ENCODE measurements at regions not wholly inside any gene's neighbourhood (a gene's known extent, or its start where the extent isn't known, plus 50 kb on each side); places are given as distances from the start of the nearest gene placed in this dataset.

DNA sequence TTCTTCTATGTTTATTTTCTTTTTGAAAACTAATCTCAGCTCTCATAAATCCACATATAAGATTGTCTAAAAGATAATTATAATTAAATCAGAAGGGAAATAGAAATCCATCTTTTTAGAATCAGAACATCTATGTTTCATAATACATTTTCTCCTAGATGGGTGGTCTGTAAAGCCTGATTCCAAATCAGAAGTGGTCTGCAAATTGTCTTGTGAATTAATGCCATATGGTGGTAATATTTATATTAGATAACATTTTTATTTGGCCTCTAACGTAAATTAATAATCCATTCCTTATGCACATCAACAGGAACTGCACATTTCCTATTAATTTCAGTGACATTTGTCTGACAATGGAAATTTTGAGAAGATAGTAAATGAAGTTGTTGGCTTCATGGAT lies 52.8 kb upstream of the TBC1D5 start:
- Histone ChIP-seq H3K36me3 (ENCODE audit: control insufficient read depth, low read length) (no peaks in the 10 kb centered on the region), H3K9me3 (ENCODE audit: control insufficient read depth, insufficient read depth, low read length) (no peaks in the 10 kb centered on the region), H3K9me2 (replicated peaks; ENCODE audit: control insufficient read depth, low read length) (no peaks in the 10 kb centered on the region), H3K4me2 (ENCODE audit: low read length) (no peak overlapping the region), H4K20me1 (ENCODE audit: control insufficient read depth, insufficient read depth, low read depth, low read length) (no peaks in the 10 kb centered on the region), H3K27me3 (ENCODE audit: control insufficient read depth, low read length) (no peaks in the 10 kb centered on the region), H3F3A (ENCODE audit: control insufficient read depth, insufficient read depth) (no peaks in the 10 kb centered on the region), H3K4me1 (ENCODE audit: control insufficient read depth, low read length) (no peaks in the 10 kb centered on the region), H3K79me2 (ENCODE audit: control insufficient read depth, low read length) (no peaks in the 10 kb centered on the region), H3K27ac (ENCODE audit: low read depth, low read length) (no peak overlapping the region), H3K4me3 (ENCODE audit: low read length) (no peak overlapping the region)
- TF ChIP-seq EZH2phosphoT487 (IDR thresholded peaks at IDR 0.05; ENCODE audit: borderline replicate concordance, low read length), result no peak
- TF ChIP-seq, protein P1, sequence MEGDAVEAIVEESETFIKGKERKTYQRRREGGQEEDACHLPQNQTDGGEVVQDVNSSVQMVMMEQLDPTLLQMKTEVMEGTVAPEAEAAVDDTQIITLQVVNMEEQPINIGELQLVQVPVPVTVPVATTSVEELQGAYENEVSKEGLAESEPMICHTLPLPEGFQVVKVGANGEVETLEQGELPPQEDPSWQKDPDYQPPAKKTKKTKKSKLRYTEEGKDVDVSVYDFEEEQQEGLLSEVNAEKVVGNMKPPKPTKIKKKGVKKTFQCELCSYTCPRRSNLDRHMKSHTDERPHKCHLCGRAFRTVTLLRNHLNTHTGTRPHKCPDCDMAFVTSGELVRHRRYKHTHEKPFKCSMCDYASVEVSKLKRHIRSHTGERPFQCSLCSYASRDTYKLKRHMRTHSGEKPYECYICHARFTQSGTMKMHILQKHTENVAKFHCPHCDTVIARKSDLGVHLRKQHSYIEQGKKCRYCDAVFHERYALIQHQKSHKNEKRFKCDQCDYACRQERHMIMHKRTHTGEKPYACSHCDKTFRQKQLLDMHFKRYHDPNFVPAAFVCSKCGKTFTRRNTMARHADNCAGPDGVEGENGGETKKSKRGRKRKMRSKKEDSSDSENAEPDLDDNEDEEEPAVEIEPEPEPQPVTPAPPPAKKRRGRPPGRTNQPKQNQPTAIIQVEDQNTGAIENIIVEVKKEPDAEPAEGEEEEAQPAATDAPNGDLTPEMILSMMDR (IDR thresholded peaks at IDR 0.05; ENCODE audit: low read depth, low read length, poor library complexity, severe bottlenecking), result no peak

DNA sequence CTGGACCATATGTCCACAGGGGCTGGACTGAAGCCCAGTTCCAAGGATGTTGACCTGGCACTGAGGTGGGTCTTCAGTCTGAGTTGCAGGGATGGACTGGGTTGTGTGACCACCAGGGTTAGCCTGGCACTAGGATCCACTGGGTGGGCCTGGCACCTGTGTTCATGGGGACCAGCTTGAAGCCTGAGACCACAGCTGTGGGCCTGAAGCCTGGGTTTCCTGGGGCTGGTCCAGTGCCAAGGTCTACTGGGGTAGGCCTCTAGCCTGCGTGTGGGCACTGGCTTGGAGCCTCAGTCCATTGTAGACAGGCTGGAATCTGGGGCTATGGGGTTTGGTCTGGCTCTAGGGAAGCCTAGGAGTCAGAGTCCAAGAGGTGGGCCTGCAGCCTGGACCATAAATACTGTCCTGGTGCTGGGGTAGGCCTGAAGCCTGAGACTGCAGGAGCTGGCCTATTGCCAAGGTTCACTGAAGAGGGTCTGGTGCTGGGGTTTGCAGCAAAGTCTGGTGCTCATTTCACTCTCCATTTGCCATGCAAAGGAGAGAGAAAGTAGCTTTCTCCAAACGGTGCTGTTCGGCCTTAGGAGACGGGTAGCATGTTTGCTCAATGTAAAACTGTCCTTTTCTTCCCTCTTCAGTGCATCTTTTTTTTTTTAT lies 51.2 kb upstream of the TBC1D5 start:
- H3K4me3 ChIP-seq (ENCODE audit: low read length), result no peak overlapping the region
- H3K27ac ChIP-seq (ENCODE audit: low read depth, low read length), result no peak overlapping the region
- no peaks in the 10 kb centered on the region for H4K20me1 ChIP-seq (ENCODE audit: control insufficient read depth, insufficient read depth, low read depth, low read length)
- H3F3A ChIP-seq (ENCODE audit: control insufficient read depth, insufficient read depth), result no peaks in the 10 kb centered on the region
- 0 out of 2 replicates have a peak, but pooled peaks cover 3% of the 10 kb centered on the region for H3K9me3 ChIP-seq (ENCODE audit: control insufficient read depth, insufficient read depth, low read length)
- no peaks in the 10 kb centered on the region for H3K36me3 ChIP-seq (ENCODE audit: control insufficient read depth, low read length)
- no peaks in the 10 kb centered on the region for H3K4me1 ChIP-seq (ENCODE audit: control insufficient read depth, low read length)
- H3K79me2 ChIP-seq (ENCODE audit: control insufficient read depth, low read length), result no peaks in the 10 kb centered on the region
- no peak overlapping the region for H3K4me2 ChIP-seq (ENCODE audit: low read length)
- H3K27me3 ChIP-seq (ENCODE audit: control insufficient read depth, low read length), result no peaks in the 10 kb centered on the region
- TF ChIP-seq, protein P1 (IDR thresholded peaks at IDR 0.05; ENCODE audit: low read depth, low read length, poor library complexity, severe bottlenecking), result no peak
- TF ChIP-seq EZH2phosphoT487 (IDR thresholded peaks at IDR 0.05; ENCODE audit: borderline replicate concordance, low read length), result no peak
- no peaks in the 10 kb centered on the region for H3K9me2 ChIP-seq (replicated peaks; ENCODE audit: control insufficient read depth, low read length)
